Colonic mucosa (tissue), 4 donors: ENCODE measurements at regions not wholly inside any gene's neighbourhood (a gene's known extent, or its start where the extent isn't known, plus 50 kb on each side); places are given as distances from the start of the nearest gene placed in this dataset.

Experiments used
- DNase-seq: peaks from one replicate; pipeline ENCODE4 v3.0.0-alpha.2; 2020
- H3K27ac ChIP-seq: fragments of 200-600 bp; one replicate; pipeline ENCODE4 v1.8.0; 2021
- H3K27me3 ChIP-seq: fragments of 200-600 bp; one replicate; pipeline ENCODE4 v1.8.0; 2021
- H3K36me3 ChIP-seq: fragments of 200-600 bp; one replicate; pipeline ENCODE4 v1.8.0; 2021
- H3K4me1 ChIP-seq: fragments of 200-600 bp; one replicate; pipeline ENCODE4 v1.8.0; 2021; ENCODE audit warnings: mild to moderate bottlenecking
- H3K4me3 ChIP-seq: fragments of 200-600 bp; one replicate; pipeline ENCODE4 v1.8.0; 2021
- H3K9ac ChIP-seq, 2 donors: one replicate each; pipeline ENCODE4 v1.7.0; 2013; ENCODE audit warnings: control low read depth in 2 of 2, low read depth in 2 of 2, low read length in 2 of 2
- H3K9me3 ChIP-seq: fragments of 200-600 bp; one replicate; pipeline ENCODE4 v1.8.0; 2021
- intact Hi-C: fragments of 100-400 bp; cut with DNase I; formaldehyde crosslinking; loops from one replicate; pipeline ENCODE4 v1.14.1; 2022
- TF ChIP-seq, protein P1 (sequence below): fragments of 200-600 bp; IDR thresholded peaks from one replicate; pipeline ENCODE4 v1.8.0; 2022; ENCODE audit warnings: antibody characterized with exemption, mild to moderate bottlenecking
- donor health status: healthy.
- donor health status: DM: no; HTN: no; CAD: no.
- donor health status: DM: no; HTN: no; CAD: no.

DNA sequence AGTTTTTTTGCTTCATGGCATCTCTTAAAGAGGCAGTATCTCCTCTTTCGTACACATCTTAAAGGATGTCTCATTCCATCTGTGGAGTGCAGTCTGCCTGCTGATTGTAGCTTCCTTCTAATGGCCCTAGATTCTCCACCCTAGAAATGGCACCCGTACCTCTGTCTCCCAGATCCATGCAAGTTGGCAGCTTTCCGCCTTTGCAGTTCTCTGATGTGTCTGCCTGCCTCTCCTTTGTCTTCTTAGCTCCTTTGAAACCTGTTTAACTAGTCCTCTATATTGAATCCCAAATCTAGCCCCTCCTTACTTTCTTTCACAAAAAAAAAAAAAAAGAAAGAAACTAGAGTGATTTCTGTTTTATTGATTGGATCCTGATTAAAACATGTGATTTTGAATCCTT is 1025.0 kb downstream of the ZPLD1 start:
- no peaks in the 10 kb centered on the region for H3K27me3 ChIP-seq
- no peak overlapping the region for H3K4me3 ChIP-seq
- no peak overlapping the region for H3K9ac ChIP-seq
- H3K36me3 ChIP-seq, result no peaks in the 10 kb centered on the region
- TF ChIP-seq, protein P1, sequence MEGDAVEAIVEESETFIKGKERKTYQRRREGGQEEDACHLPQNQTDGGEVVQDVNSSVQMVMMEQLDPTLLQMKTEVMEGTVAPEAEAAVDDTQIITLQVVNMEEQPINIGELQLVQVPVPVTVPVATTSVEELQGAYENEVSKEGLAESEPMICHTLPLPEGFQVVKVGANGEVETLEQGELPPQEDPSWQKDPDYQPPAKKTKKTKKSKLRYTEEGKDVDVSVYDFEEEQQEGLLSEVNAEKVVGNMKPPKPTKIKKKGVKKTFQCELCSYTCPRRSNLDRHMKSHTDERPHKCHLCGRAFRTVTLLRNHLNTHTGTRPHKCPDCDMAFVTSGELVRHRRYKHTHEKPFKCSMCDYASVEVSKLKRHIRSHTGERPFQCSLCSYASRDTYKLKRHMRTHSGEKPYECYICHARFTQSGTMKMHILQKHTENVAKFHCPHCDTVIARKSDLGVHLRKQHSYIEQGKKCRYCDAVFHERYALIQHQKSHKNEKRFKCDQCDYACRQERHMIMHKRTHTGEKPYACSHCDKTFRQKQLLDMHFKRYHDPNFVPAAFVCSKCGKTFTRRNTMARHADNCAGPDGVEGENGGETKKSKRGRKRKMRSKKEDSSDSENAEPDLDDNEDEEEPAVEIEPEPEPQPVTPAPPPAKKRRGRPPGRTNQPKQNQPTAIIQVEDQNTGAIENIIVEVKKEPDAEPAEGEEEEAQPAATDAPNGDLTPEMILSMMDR, result no peak
- no peaks in the 10 kb centered on the region for H3K9me3 ChIP-seq
- no peaks in the 10 kb centered on the region for H3K4me1 ChIP-seq
- H3K27ac ChIP-seq, result no peak overlapping the region
- intact Hi-C loops, result no loop called here
- no peak for DNase-seq

DNA sequence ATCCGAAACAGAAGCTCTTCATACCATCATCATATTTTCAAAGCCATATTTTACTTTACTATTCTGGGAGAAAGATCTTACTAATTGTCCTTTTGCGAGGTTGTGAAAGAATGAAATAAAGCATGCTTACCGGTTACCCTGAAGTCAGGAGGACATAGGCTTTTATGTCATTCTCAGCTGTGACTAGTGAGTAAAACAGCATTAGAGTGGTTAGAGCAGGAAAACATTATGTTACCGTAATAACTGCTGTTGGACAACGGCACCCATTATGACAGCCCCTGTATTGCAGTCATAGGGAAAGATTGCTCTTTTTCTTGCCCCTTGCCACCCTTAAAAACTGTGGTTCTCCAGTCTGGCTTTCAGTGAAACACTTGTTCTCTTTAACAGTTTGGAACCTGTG is 1035.7 kb downstream of the ZPLD1 start:
- Histone ChIP-seq H3K4me1 (no peaks in the 10 kb centered on the region), H3K36me3 (no peaks in the 10 kb centered on the region), H3K9me3 (no peaks in the 10 kb centered on the region), H3K27ac (no peak overlapping the region), H3K27me3 (no peaks in the 10 kb centered on the region), H3K9ac (no peak overlapping the region), H3K4me3 (no peak overlapping the region)
- TF ChIP-seq, protein P1, result no peak
- intact Hi-C loops, result no loop called here
- DNase-seq, result no peak

DNA sequence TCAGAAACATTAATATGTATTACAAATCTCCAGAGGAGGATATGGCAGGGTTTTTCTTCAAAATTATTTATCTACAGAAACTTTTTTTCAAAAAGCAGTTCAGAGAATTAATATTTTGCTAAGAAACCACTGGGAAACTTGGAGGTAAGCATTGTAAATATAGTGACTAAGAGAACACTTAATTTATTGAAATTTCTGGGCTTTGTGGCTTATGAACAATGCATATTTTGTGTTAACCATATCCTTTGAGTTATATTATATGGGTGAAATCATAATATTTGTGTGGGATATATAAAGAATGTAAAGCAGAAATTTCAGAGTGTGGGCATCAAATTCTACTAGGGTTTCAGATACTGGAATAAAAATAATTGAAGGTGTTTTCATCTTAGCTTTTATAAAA is 1059.2 kb downstream of the ZPLD1 start:
- H3K9ac ChIP-seq, result no peak overlapping the region
- intact Hi-C loops, result no loop called here
- H3K36me3 ChIP-seq, result no peaks in the 10 kb centered on the region
- H3K27ac ChIP-seq, result no peak overlapping the region
- H3K9me3 ChIP-seq, result no peaks in the 10 kb centered on the region
- H3K4me3 ChIP-seq, result no peak overlapping the region
- no peaks in the 10 kb centered on the region for H3K4me1 ChIP-seq
- H3K27me3 ChIP-seq, result no peaks in the 10 kb centered on the region
- TF ChIP-seq, protein P1, result no peak
- DNase-seq, result no peak

DNA sequence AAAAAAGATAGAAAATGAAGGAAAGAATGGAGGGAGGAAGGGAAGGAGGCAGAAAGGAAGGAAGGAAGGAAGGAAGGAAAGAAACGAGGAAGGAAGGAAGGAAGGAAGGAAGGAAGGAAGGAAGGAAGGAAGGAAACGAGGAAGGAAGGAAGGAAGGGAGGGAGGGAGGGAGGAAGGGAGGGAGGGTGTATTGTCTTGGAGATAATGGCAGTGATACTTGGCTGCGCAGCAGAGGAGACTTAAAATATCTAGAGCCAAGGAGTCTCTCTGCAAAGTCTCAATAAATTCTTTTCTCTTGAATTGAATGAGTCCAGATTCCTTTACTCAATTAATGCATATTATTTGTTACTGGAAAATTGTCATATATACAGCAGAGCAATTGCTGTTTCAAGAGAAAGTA is 1059.7 kb downstream of the ZPLD1 start:
- Histone ChIP-seq H3K27ac (no peak overlapping the region), H3K27me3 (no peaks in the 10 kb centered on the region), H3K9ac (no peak overlapping the region), H3K36me3 (no peaks in the 10 kb centered on the region), H3K9me3 (no peaks in the 10 kb centered on the region), H3K4me1 (no peaks in the 10 kb centered on the region), H3K4me3 (no peak overlapping the region)
- no peak for DNase-seq
- TF ChIP-seq, protein P1, result no peak
- intact Hi-C loops, result no loop called here

DNA sequence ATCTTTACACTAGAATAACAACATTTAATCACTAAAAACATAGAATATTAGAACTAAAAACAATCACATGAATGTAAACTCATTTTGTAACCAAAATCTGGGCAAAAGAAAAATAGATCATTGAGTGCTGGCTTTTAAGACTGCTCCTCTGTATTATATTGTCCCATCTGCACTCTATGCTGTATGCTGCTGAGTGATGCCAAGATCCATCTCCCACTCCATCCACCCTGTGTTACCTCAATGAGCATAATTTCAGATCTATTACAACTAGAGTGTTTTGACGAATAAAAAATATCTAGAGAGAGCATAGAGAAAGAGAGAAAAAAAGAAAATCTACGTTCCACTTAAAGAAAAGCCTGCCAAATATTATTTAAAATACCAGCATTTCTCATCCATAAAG is 1060.4 kb downstream of the ZPLD1 start:
- Histone ChIP-seq H3K4me1 (no peaks in the 10 kb centered on the region), H3K9ac (no peak overlapping the region), H3K4me3 (no peak overlapping the region), H3K27ac (no peak overlapping the region), H3K27me3 (no peaks in the 10 kb centered on the region), H3K9me3 (no peaks in the 10 kb centered on the region), H3K36me3 (no peaks in the 10 kb centered on the region)
- intact Hi-C loops, result no loop called here
- no peak for DNase-seq
- TF ChIP-seq, protein P1, result no peak
